GM18870 (cell line): ENCODE measurements at regions not wholly inside any gene's neighbourhood (a gene's known extent, or its start where the extent isn't known, plus 50 kb on each side); places are given as distances from the start of the nearest gene placed in this dataset.
"Not testable (repeated sequence)": the region's sequence is repeated elsewhere in the genome, so short reads cannot be mapped to it uniquely, and the experiment has no call there.

Source experiments
- ATAC-seq: cut with Tn5 transposase; IDR thresholded peaks from one replicate; pipeline ENCODE4 v1.9.1; 2021; ENCODE audit warnings: moderate library complexity; ENCODE audit not compliant: unreplicated experiment

DNA sequence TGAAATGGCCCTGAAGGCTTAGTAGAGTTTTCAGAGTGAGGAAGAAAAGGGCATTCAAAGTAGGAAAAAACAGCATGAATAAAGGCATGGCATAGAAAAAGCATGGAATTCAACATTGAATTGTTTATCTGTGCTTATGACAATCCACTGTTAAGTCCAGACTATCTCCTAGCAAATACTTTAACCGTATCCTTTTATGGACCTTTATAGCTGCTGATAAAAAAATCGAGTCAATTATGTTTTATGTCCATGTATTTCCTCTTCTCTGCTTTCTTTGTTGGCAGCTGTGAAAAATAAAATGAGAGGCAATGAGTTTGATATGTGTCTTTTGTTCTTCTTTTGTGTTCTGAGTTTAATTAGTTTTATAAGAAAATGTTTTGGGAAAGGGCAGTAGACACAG lies 70.4 kb downstream of the TDRD15 start:
- no peak for ATAC-seq

DNA sequence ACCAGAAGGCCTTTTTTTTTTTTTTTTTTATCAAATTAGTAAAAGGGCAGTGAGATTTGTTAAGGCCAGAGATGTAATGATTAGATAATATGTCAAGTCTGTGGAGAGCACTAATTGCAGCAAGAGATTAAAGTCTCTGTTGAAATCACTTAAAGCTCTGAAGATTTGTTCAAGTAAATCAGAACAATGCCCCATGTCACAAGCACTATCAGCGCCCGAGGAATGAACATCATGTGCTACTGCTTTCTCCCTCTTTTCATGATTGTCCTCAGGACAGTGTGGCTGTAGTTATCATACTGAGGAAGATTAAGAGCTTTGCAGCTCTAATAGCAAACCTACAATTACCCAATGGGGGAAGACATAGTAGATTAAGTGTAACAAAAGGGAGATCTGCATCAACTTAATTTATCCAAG lies 71.1 kb downstream of the TDRD15 start:
- ATAC-seq, result no peak

DNA sequence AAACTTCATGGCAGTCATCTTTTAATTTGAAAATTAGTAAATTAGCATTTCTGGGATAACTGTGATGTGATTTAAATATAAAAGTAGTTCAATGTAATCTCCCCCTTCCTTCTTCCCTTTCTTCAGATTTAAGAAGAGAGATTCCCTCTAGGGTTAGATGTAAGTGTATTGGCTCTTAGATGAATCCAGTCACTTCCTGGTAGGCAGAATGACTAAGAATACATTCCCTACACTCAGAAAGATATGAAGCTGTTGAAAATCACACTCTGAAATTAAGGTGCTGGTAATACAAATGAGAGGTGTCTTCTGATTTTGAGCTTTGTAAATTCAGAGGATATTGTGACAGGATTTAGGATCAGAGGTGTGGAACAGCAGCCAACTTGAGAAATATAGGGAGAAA lies 71.6 kb downstream of the TDRD15 start:
- ATAC-seq, result no peak

DNA sequence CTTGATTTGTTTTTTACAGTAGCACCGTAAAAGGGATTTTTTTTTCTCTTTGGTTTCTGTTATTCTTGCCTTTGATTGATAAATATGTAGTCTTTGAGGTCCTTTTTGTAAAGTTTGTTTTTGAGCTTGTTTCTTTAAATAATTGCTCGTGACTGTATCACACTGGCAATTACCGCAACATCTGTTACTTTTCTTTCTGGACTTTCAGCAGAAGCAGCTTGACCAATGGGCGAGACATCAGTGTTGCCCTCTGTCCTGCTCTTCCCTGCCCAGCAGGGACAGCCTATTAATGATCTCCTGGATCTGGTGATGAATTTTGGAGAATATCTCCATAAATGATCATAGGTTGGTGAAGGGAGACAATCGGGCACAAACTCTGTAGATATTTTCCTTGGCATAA lies 74.9 kb downstream of the TDRD15 start:
- no peak for ATAC-seq

DNA sequence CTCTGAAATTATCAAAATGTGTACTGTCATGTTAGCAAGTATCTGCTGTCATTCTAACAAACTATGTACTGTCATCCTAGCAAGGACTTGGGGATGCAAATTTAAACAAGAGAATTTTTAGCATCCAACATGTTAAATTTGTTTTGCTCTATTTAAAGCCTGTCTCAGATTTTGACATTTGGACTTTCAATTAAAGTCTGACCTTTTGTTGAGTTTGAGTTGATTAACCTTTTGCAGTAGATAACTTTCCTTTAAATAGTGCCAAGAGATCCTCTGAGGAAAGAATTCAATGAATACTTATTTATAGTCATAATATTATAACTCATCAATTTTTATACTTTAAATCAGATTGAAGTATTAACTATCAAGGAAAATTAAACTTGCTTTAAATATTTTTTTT lies 80.2 kb downstream of the TDRD15 start:
- ATAC-seq, result no peak

DNA sequence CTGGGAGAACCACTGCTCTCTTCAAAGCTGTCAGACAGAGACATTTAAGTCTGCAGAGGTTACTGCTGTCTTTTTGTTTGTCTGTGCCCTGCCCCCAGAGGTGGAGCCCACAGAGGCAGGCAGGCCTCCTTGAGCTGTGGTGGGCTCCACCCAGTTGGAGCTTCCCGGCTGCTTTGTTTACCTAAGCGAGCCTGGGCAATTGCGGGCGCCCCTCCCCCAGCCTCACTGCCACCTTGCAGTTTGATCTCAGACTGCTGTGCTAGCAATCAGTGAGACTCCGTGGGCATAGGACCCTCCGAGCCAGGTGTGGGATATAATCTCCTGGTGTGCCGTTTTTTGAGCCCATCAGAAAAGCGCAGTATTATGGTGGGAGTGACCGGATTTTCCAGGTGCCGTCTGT lies 90.3 kb downstream of the TDRD15 start:
- ATAC-seq, result not testable (repeated sequence)

DNA sequence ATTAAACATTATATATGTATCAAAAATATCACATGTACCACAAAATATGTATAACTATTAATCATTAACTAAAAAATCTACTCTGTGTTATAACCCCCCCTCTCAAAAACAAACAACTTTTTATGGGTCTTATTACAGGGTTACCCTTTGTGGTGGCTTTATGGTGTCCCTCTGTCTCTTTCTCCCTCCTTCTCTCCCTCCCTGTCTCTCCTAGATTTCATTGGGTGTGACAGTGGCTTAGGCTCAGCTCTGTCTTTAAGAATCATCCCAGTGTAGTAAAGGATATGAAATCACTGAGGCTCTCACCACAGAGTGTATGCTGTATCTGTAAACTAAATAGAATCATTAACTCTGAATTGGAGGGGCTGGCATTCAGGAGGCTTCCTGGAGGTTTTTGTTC lies 93.7 kb downstream of the TDRD15 start:
- ATAC-seq, result no peak

DNA sequence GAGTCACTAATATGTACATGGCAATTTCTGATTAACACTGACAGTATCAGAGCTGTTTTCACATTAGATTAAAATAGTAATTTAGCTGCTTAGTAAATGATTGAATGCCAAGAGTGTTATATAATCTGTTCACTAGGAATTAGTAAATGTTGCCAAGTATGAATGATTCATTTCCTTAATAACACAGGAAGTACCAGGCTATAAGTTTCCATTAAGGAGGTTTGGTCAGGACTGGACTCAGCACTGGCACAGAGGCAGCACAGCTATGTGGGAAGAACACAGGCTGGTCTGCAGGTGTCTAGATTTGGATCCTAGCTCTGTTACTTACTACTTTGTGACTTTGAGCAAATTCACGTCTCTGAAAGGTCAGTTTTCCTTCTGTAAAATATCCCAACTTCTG lies 97.2 kb downstream of the TDRD15 start:
- ATAC-seq, result no peak

DNA sequence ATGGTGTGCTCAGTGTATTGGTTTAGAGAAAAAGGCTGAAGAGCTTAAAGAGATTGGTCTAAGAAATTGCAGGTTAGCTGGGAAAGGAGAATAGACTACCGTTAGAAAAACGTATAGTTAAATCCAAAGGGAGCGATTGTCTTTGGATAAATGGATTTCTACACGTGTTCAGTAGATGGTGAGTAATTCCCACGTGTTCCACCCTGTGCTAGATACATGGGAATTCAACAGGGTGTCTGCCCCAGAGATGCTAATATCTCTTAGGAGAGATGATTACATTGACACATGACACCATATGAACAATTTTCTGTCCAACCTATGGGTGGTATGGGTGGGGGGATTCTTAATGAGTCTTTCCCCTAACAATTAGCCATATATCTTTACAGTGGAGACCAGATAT lies 99.8 kb downstream of the TDRD15 start:
- ATAC-seq, result no peak

DNA sequence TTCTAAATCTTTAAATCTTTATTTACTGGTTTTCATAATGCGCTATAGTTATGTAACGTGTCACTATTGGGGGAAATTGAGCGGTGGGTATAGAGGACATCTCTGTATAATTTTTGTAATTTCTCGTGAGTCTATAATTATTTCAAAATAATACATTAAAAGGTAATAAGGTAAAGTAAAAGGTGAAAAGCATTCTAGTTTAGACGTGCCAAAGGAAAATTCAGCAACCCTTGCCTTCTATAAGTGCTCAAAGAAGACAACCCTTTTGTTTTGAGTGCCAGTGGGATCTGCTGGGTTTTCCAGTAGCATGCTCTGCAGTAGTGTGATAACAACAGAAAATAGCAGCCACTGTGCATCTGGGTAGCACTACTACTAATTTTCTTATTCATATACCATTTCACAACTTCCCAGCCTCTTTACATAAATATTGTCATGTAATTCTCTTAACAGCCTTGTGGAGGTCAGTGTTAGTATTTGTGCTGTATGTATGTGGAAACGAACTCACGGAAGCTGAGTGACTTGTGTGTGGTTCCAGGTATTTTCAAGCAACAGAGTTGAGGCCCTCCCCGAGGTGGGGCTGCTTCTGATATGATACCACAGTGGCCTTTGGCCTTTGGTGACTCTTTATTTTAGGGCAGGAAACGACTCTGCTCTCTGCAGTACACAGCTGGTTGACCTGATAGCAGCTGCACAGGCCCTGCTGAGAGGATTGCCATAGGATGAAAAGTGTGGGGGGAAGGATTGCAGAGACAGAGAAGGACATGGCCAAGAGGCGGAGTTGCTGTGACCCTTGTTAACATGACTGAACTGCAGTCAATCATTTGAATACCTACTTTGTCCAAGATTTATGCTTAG lies 104.5 kb downstream of the TDRD15 start:
- no peak for ATAC-seq

DNA sequence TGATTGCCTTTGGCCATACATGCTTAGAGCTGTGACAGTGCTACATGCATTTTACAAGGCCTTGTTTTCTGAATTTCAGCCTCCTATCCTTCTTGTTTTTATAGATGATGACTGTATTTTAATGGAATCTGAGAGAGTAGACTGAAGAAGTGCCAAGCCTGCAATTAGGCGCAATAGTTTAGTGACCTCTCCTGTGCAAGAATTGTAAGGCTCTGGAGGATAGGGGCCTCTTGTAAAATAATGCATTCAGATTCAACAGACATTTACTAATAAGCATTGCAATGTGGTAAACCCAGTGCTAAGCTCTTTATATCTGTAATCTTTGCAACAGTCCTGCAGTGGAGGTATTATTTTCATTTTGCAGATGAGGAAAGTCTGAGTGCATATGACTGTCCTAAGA lies 105.5 kb downstream of the TDRD15 start:
- no peak for ATAC-seq

DNA sequence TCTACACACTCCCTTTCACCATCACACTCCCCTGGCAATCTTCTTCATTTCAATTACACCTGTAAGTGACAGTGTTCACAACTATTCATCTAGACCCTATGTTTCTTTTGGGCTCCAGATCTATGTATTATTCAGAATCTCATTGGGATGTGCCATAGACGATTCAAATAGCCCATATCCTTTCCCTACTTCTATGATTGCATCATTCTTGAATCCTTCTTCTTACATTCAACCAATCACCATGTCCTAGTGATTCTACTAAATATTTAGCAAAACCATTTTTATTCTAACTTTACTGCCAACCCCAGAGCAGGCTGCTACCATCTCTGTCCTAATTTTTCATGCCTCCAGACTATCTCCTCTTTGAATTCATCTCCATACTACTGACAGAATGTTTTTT lies 106.4 kb downstream of the TDRD15 start:
- no peak for ATAC-seq

DNA sequence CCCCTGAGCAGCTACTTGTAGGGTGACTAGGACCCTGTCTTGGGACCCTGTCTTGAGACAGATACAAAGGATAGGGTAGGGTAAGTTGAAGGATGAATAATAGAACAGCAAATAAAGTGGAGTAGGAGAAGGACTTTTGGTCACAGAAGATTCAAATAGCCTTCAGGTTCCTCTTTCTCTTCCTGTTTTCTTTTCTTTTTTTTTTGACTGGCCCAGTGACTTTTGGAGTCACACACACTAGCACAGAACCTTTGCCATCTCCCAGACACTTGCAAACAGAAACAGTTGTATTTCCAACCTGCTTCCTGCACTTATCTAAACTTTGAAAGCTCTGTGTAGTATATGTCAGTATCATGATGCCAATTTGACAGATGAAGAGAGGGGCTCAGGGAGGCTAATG lies 108.2 kb downstream of the TDRD15 start:
- ATAC-seq, result no peak

DNA sequence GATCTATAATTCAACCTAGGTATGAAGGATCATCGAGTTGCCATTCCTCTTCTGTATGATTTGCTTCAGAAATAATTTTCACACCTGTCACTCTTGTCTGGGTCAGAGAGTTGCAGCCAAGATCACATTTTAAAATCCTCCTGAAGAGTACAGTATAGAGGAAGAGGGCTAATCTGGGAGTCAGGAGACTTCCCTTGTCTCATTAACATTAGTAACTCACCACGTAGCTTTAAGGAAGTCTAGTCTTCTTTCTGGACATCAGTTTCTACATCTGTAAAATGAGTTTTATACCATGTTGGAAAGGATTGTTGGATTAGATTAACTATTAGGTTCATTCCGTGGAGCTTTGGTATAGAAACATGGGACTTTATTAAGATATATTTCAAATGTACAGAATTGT lies 109.4 kb downstream of the TDRD15 start:
- no peak for ATAC-seq

DNA sequence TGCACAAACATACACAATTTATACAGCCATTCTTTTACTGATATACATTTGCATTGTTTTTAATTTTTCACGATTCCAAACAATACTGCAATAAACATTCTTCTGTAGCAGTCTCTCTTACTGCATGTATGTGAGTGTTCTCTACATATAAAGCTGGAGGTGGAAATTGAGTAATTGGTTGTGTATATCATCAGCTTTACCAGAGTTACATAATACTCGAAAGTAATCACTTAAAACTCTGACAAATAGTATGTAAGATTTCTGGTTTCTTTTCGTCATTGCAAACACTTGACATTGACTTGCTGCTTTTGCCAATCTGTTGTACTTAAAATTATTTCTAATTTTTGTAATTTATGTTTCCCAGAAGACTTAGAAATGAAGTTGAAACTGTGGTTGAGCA lies 110.2 kb downstream of the TDRD15 start:
- ATAC-seq, result no peak

DNA sequence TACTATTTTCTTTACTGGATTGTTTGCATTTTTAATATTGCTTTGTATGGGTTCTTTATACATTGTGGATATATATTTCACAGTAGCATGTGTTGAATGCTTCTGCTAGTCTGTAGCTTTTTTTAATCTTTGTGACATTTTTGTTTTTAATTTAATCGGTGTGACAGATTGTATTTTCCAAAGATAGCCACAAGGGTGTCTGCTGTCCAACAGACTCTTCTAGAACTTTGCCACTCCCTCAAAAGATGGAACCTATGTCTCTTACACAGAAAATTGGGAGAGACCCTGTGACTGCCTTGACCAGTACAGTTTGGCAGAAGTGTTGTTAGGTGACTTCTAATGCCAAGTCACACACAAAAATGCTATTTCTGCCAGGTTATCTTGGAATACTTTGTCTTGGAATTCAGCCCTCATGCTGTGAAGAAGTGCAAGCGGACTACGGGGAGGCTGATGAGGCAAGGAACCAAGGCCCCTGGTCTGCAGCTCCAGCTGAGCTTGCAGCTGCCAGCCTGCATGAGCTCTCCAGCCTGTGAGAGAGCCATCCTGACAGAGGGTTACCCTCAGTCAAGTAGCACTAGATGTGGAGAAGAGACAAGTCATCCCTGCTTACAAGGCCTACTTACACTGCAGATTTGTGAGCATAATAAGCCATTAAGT lies 110.8 kb downstream of the TDRD15 start:
- no peak for ATAC-seq

DNA sequence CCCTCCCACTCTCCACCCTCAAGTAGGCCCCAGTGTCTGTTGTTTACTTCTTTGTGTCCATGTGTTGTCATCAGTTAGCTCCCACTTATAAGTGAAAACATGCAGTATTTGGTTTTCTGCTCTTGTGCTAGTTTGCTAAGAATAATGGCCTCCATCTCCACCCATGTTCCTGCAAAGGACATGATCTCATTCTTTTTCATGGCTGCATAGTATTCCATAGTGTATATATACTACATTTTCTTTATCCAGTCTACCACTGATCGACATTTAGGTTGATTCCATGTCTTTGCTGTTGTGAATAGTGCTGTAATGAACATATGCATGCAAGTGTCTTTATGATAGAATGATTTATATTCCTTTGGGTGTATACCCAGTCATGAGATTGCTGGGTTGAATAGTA lies 116.0 kb downstream of the TDRD15 start:
- not testable (repeated sequence) for ATAC-seq

DNA sequence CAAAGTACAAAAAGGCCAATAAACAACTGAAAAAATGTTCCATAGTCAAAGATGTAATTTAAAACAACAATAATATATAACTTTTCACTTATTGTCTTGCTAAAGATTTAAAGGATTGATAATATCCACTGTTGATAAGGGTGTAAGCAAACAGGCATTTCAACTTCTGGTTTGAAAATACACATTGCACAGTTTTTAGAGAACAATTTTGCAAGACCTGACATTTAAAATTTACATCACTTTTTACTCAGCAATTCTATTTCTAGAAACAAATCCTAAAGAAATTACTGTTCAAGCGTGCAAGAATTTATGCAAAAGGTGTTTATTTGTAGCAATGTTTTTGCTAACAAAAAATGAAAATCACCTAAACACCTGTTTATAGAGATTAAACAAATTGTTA lies 120.4 kb downstream of the TDRD15 start:
- ATAC-seq, result no peak

DNA sequence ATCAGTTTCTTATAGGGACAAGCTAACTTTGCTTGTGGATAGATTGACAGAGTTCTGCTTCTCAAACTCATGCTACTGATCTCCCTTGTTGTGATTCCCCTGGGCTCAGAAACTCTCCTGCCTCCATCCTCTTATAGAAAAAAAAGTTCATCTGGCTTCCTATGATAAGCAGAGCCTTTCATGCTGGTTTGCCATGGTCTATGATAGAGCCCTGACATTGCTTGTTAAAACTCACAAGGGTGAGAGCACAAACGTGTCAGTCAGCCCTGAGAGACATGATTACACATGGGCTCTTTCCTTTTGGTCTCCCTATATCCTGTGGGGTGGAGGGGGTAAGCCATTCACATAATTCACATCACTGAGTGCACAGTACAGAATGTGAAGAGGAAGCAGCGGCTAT lies 121.8 kb downstream of the TDRD15 start:
- no peak for ATAC-seq

DNA sequence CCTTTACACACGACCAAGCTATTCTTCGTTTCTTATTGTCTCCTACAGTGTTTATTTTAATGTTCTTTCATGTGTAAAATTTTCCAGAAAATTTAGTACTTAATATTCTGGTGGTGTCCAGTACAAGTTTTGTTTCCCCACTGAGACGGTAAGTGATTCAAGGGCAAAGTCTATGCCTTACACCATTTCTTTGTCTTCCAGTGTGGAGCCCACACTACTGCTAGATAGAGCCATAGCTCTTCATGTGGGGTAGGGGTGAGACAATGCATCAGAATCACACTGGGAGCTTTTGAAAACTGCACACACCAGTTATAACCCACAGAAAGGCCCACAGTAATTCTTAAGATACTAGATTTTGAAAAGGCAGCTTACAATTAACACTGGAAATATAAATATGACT lies 125.6 kb downstream of the TDRD15 start:
- no peak for ATAC-seq

DNA sequence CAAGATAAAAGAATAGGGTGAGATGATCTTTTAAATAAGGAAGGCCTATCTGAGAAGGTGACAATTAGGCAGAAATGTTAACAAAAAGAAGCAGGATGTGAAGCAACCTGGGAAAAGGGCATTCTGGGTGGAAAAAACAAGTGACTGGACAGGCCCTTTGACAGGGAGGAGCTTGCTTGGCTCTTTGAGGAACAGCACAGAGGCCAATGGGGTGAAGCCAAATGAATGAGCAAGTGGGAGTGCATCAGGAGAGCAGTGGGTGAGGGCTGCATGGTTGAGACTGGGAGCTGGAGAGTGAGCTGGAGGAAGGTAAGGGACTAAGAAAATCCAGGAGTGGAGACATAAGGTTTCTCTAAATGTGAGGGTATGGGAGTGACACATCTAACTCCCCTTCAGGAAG lies 126.9 kb downstream of the TDRD15 start:
- ATAC-seq, result no peak

DNA sequence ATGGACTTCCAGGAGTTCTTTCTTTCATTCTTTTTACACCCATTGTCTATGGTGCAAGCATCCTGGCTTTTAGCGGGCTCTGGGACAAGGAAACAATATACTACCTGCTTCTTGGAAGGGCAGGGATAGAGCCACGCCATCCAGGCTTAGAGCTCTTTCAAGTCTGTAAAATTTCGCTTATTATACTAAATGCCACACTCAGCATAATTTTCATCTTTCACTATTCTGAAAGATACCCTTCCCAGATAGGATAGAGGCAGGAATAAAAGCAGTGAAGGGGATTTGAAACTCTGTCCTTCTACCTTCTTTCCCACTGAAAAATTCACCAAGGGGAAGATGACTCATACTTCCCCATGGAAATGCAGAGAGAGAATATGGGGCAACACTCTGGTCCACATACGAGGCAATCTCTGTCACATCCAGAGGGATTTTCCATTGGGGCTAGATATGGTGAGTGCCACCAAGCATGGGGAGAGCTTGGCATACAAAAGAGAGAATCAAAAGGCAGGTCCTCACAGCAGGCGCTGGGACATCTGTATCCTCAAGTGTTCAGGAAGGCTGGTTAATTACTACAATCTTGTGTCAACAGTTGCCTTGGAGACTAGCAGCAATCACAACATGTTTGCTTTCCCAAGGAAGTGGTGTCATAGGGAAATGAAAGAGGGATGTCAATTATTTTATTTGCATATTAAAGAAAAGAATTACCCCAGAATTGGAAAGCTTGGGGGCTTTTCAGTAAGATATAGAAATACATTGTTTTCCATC lies 127.6 kb downstream of the TDRD15 start:
- no peak for ATAC-seq
